ENCODE measurements at regions not wholly inside any gene's neighbourhood (a gene's known extent, or its start where the extent isn't known, plus 50 kb on each side); places are given as distances from the start of the nearest gene placed in this dataset.
"Not testable (repeated sequence)": the region's sequence is repeated elsewhere in the genome, so short reads cannot be mapped to it uniquely, and the experiment has no call there.

DNA sequence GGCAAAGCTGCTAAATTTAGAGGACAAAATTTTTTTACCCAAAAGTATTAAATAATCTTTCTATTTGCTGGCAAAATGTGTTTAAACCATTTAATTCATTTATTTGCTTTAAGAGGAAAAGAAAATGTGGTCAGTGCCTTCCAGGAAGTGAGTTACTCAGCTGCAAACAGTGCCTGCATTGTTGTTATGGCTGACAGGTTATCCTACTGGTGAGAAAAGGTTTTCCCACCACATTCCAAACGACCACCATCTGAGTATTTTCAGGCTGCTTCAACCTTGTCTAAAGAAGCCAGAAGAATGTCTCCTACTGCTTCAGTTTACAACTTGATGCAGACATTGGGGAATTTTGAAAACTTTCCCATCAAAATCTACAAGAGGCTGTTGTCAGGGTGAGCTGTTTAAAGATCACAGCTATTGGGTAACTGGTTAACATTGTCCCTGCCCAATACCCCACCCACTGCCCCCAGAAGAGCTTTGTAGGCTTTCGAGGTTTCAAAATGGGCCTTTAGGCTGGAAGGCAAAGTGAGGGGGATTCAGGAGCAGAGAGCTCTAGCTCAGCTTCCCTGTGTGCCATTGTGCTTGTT, 461.3 kb upstream of the FANCL start:
- DNase-seq (ENCODE audit: low read depth), result peak; percentile 70
- Histone ChIP-seq H3K27me3 (ENCODE audit: control insufficient read depth, insufficient read depth, low read length) (no peaks in the 10 kb centered on the region), H3K4me3 (ENCODE audit: low read depth, low read length) (no peak overlapping the region), H3K36me3 (ENCODE audit: control insufficient read depth, insufficient read depth, low read length) (no peaks in the 10 kb centered on the region)
- TF ChIP-seq, protein P1, sequence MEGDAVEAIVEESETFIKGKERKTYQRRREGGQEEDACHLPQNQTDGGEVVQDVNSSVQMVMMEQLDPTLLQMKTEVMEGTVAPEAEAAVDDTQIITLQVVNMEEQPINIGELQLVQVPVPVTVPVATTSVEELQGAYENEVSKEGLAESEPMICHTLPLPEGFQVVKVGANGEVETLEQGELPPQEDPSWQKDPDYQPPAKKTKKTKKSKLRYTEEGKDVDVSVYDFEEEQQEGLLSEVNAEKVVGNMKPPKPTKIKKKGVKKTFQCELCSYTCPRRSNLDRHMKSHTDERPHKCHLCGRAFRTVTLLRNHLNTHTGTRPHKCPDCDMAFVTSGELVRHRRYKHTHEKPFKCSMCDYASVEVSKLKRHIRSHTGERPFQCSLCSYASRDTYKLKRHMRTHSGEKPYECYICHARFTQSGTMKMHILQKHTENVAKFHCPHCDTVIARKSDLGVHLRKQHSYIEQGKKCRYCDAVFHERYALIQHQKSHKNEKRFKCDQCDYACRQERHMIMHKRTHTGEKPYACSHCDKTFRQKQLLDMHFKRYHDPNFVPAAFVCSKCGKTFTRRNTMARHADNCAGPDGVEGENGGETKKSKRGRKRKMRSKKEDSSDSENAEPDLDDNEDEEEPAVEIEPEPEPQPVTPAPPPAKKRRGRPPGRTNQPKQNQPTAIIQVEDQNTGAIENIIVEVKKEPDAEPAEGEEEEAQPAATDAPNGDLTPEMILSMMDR (IDR thresholded peaks at IDR 0.05; ENCODE audit: insufficient read depth, low read length, poor library complexity, severe bottlenecking), result no peak

DNA sequence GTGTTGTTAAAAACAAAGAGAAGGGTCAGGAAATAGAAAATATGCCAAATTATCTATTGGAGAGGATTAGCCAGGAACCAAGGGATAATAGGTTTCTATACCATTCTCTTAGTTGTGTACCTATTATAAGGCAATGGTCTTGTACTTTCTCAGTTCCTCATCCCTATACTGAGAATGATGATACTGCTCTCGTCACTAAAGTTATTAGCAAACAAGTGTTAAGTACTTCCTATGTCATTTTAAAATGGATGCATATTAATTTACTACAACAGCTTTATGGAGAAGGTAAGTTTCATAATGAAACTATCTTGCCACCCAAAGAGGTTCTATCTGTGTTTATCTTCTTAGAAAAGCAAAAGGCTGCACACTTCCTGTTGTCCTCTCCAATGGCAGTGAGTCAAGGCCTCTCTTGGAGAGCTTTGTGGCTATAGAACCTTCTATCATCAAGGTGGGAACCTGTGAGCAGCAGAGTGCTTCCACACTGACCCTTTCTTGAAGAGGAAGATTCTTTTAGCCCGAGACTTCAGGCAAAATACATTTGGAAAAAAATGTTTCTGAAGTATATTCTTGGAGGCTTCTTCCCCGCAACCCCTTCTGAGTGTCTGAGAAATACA, 460.7 kb upstream of the FANCL start:
- TF ChIP-seq, protein P1 (IDR thresholded peaks at IDR 0.05; ENCODE audit: insufficient read depth, low read length, poor library complexity, severe bottlenecking), result no peak
- Histone ChIP-seq H3K27me3 (ENCODE audit: control insufficient read depth, insufficient read depth, low read length) (no peaks in the 10 kb centered on the region), H3K36me3 (ENCODE audit: control insufficient read depth, insufficient read depth, low read length) (no peaks in the 10 kb centered on the region), H3K4me3 (ENCODE audit: low read depth, low read length) (no peak overlapping the region)
- no peak for DNase-seq (ENCODE audit: low read depth)

DNA sequence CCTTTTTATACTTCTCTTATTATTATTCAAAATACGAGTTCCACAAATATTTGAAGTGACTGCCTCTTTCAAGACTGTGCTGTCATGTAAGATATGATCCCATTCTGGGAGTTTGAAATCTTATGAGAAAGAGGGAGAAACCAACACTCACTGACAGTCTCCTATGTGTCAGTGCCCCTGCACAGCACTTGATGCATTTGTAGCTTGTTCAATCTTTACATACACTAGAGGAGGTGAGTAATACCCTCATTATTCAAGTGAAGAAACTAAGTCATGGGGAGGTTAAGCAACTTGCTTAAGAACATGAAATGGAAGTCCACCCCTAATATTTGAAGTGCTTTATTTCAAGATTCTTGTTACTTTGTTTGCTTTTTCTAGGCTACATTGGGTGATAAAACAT, 459.5 kb upstream of the FANCL start:
- Histone ChIP-seq H3K36me3 (ENCODE audit: control insufficient read depth, insufficient read depth, low read length) (no peaks in the 10 kb centered on the region), H3K27me3 (ENCODE audit: control insufficient read depth, insufficient read depth, low read length) (no peaks in the 10 kb centered on the region), H3K4me3 (ENCODE audit: low read depth, low read length) (no peak overlapping the region)
- TF ChIP-seq, protein P1 (IDR thresholded peaks at IDR 0.05; ENCODE audit: insufficient read depth, low read length, poor library complexity, severe bottlenecking), result no peak
- no peak for DNase-seq (ENCODE audit: low read depth)

DNA sequence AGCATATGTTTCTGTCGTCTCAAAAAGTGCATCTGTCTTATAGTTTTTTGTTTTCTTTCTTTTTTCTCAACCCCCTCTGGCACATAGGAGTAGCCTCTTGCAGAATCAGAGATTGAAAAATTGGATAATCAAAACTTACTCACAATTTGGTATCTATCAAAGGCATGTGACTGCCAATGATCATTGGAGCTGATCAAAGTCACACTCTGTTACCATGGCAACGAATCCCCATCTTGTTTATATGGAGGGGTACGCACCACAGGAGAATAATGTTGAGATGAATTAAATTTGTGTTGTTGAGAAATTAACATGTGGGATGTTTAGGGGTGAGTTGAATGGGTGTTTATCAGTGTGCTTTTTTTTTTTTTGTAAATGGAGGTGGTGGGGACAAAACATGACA, 458.3 kb upstream of the FANCL start:
- no peaks in the 10 kb centered on the region for H3K36me3 ChIP-seq (ENCODE audit: control insufficient read depth, insufficient read depth, low read length)
- no peaks in the 10 kb centered on the region for H3K27me3 ChIP-seq (ENCODE audit: control insufficient read depth, insufficient read depth, low read length)
- DNase-seq (ENCODE audit: low read depth), result no peak
- TF ChIP-seq, protein P1 (IDR thresholded peaks at IDR 0.05; ENCODE audit: insufficient read depth, low read length, poor library complexity, severe bottlenecking), result no peak
- H3K4me3 ChIP-seq (ENCODE audit: low read depth, low read length), result no peak overlapping the region

DNA sequence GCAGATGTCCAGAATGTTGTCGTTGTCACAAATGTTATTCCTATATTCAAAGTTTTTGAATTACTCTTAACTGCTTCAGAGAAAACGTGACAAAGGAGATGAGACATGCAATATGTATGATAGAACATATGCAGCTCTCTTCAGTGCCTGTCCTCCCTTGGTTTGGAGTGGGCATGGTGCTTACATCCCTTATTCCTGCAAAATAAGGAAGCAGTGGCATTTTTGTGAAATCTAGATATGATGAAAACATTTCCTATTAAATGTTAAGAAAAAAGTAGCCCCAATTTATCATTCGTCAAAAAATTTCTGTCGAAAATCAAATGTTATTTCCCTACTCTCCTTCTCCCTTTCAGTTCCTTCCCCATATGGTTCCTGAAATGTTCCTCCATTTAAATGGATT, 457.5 kb upstream of the FANCL start:
- TF ChIP-seq, protein P1 (IDR thresholded peaks at IDR 0.05; ENCODE audit: insufficient read depth, low read length, poor library complexity, severe bottlenecking), result no peak
- no peak for DNase-seq (ENCODE audit: low read depth)
- H3K27me3 ChIP-seq (ENCODE audit: control insufficient read depth, insufficient read depth, low read length), result no peaks in the 10 kb centered on the region
- H3K4me3 ChIP-seq (ENCODE audit: low read depth, low read length), result no peak overlapping the region
- H3K36me3 ChIP-seq (ENCODE audit: control insufficient read depth, insufficient read depth, low read length), result no peaks in the 10 kb centered on the region

DNA sequence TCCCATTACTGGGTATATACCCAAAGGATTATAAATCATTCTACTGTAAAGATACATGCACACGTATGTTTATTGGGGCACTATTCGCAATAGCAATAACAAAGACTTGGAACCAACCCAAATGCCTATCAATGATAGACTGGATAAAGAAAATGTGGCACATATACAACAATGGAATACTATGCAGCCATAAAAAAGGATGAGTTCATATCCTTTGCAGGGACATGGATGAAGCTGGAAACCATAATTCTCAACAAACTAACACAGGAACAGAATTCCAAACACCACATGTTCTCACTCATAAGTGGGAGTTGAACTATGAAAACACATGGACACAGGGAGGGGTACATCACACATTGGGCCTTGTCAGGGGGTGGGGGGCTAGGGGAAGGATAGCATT, 453.0 kb upstream of the FANCL start:
- DNase-seq (ENCODE audit: low read depth); H3K36me3 ChIP-seq (ENCODE audit: control insufficient read depth, insufficient read depth, low read length); H3K27me3 ChIP-seq (ENCODE audit: control insufficient read depth, insufficient read depth, low read length); H3K4me3 ChIP-seq (ENCODE audit: low read depth, low read length): not testable (repeated sequence)

DNA sequence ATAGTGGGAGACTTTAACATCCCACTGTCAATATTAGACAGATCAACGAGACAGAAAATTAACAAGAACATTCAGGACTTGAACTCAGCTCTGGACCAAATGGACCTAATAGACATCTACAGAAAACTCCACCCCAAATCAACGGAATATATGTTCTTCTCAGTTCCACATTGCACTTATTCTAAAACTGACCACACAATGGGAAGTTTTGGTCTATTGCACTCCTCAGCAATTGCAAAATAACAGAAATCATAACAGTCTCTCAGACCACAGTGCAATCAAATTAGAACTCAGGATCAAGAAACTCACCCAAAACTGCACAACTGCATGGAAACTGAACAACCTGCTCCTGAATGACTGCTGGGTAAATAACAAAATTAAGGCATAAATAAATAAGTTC, 449.9 kb upstream of the FANCL start:
- DNase-seq (ENCODE audit: low read depth), result not testable (repeated sequence)

More for the DNA sequence above, 449.9 kb upstream of the FANCL start:
- not testable (repeated sequence) for H3K27me3 ChIP-seq (ENCODE audit: control insufficient read depth, insufficient read depth, low read length); H3K4me3 ChIP-seq (ENCODE audit: low read depth, low read length); H3K36me3 ChIP-seq (ENCODE audit: control insufficient read depth, insufficient read depth, low read length)

All from kidney epithelial cell (primary cell).